ENCODE measurements at regions not wholly inside any gene's neighbourhood (a gene's known extent, or its start where the extent isn't known, plus 50 kb on each side); places are given as distances from the start of the nearest gene placed in this dataset.

- Histone ChIP-seq H3K27me3 (no peaks in the 10 kb centered on the region), H3K4me1 (peaks cover 0 to 9% of the 10 kb centered on the region in 2 donors), H3K4me3 (no peak overlapping the region), H3K27ac (peak overlapping the region; percentile 60 to 75), H3K36me3 (no peaks in the 10 kb centered on the region), H3K9me3 (no peaks in the 10 kb centered on the region)
- DNase-seq (ENCODE audit: low spot score), result peak; percentile 38
- no peak for TF ChIP-seq CTCF (IDR thresholded peaks at IDR 0.05)
Measured at GRCh38 chr1:229889031-229889517, 178.0 kb upstream of the GALNT2 start.

DNA sequence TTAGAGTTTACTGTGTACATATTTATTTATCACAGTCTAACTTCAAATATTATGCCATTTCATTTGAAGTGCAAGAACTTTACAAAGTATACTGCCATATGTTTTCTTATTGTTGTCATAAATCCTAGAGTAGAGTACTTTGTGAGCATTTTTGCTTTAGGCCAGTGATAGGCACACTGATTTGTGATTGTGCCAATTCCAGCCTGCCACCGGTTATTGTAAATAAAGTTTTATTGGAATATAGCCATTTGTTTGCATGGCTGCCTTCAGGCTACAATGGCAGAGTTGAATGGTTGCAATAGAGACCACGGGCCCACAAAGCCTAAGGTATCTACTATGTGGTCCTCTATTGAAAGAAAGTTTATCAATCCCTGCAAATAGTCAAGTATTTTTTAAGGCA is 175.8 kb upstream of the GALNT2 start:
- Histone ChIP-seq H3K36me3 (no peaks in the 10 kb centered on the region), H3K27ac (no peak overlapping the region), H3K4me3 (no peak overlapping the region), H3K27me3 (no peaks in the 10 kb centered on the region), H3K4me1 (peaks cover 0 to 9% of the 10 kb centered on the region in 2 donors), H3K9me3 (no peaks in the 10 kb centered on the region)
- no peak for DNase-seq (ENCODE audit: low spot score)
- no peak for TF ChIP-seq CTCF (IDR thresholded peaks at IDR 0.05)

DNA sequence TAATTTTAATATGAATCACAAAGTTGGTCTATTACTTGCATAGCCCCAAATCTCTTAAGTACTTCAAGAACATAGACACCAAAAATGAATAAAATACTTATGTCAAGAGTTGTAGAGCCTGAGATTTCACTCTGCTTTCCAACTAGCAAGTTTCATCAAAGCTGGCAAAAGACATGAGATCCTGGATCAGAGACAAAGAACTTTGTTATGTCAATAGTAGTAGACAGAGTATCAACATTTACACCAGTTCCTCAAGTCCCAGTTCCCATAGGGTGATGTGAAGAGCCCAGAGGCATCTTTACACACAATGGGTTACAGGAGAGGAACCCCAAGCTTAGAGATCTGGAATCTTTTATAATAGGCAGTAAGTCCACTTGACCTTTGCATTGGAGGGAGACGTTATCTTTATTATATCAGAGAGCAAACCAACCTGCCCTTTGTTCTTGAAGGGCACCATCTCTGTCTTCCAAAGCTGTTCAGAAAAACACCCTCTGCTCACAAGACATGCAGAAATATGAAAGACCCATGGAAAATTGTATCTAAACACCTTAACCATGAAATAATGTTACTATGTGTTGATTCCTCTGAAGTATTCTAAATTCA is 174.4 kb upstream of the GALNT2 start:
- peaks cover 0 to 7% of the 10 kb centered on the region in 2 donors for H3K4me1 ChIP-seq
- no peak for DNase-seq (ENCODE audit: low spot score)
- H3K27ac ChIP-seq, result no peak overlapping the region
- H3K9me3 ChIP-seq, result no peaks in the 10 kb centered on the region
- no peak for TF ChIP-seq CTCF (IDR thresholded peaks at IDR 0.05)
- no peak overlapping the region for H3K4me3 ChIP-seq
- no peaks in the 10 kb centered on the region for H3K27me3 ChIP-seq
- no peaks in the 10 kb centered on the region for H3K36me3 ChIP-seq

DNA sequence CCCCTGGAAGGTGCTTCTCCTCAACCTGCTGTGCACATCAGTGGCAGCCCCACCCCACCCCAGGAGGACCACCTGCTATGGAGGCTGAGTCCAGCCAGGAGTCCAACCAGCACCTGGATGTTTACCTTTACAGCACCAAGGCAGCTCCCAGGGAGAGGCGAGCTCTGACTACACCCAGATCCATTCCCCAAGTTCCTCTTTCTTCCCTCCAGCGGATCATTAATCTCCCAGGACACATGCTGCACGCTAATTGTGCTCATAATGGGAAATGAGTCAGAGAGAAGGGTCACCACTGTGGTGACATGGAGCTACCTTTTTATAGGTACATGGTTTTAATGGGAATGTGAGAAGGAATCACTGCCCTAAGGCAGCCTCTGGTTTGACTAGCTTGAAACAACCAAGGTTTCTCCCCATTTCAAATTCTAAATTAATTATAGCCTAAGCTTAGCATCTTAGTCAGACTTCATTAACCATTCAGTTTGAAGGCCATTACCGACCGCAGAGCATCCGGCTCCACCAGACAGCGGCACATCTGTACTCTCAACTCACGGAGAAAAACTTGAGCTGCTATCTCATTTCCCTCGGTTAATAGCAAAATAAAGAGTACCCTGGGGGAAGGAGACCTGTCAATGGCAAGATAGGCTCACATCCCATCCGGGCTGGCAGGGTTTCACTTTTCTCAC is 173.1 kb upstream of the GALNT2 start:
- no peak for DNase-seq (ENCODE audit: low spot score)
- no peaks in the 10 kb centered on the region for H3K4me1 ChIP-seq
- H3K36me3 ChIP-seq, result no peaks in the 10 kb centered on the region
- H3K27me3 ChIP-seq, result no peaks in the 10 kb centered on the region
- TF ChIP-seq CTCF (IDR thresholded peaks at IDR 0.05), result no peak
- H3K4me3 ChIP-seq, result no peak overlapping the region
- H3K9me3 ChIP-seq, result no peaks in the 10 kb centered on the region
- H3K27ac ChIP-seq, result no peak overlapping the region

DNA sequence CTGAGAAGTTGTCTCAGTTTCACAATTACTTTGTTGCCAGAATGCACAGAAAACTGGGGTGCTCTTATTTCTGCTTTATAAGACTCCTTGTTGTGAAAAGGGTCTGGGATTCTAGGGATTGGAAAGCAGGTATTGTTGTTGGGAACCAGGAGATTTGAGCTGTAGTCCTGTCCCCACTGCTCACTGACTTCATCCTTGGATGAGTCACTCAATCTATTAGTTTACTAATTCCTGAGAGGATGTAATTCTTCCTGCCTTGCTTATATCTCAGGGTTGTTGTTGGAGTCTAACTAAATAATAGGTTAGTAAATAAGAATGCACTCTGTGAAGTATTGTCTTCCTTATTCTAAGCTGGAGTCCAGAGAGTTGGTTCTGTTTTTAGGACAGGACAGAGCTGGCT is 172.5 kb upstream of the GALNT2 start:
- Histone ChIP-seq H3K4me1 (no peaks in the 10 kb centered on the region), H3K27me3 (no peaks in the 10 kb centered on the region), H3K4me3 (no peak overlapping the region), H3K36me3 (no peaks in the 10 kb centered on the region), H3K9me3 (no peaks in the 10 kb centered on the region), H3K27ac (no peak overlapping the region)
- DNase-seq (ENCODE audit: low spot score), result no peak
- no peak for TF ChIP-seq CTCF (IDR thresholded peaks at IDR 0.05)

Measured in right atrium auricular region (tissue), 2 donors.